Erythroblast (primary cell): ENCODE measurements at regions not wholly inside any gene's neighbourhood (a gene's known extent, or its start where the extent isn't known, plus 50 kb on each side); places are given as distances from the start of the nearest gene placed in this dataset.

ENCODE experiments used
- GATA1 ChIP-seq: IDR thresholded peaks from 2 replicates; pipeline ENCODE4 v1.6.1; 2011; ENCODE audit warnings: low read depth, mild to moderate bottlenecking, control low read depth, low read length, moderate library complexity
- POLR2A ChIP-seq: IDR thresholded peaks from 2 replicates; pipeline ENCODE4 v1.6.1; 2011; ENCODE audit warnings: mild to moderate bottlenecking, low read length

GRCh38 chr16:50947826-50948225 lies 203.2 kb downstream of the SALL1 start:
- TF ChIP-seq POLR2A, result no peak
- TF ChIP-seq GATA1, result no peak
